SK-N-DZ (cell line): ENCODE measurements at regions not wholly inside any gene's neighbourhood (a gene's known extent, or its start where the extent isn't known, plus 50 kb on each side); places are given as distances from the start of the nearest gene placed in this dataset.
"Not testable (repeated sequence)": the region's sequence is repeated elsewhere in the genome, so short reads cannot be mapped to it uniquely, and the experiment has no call there.

Experiments used
- DNase-seq: peaks from one replicate; pipeline ENCODE4 v3.0.0-alpha.2; 2015; ENCODE audit warnings: low spot score

GRCh38 chr5:53268241-53268640 is 158.7 kb upstream of the MOCS2 start:
- DNase-seq: not testable (repeated sequence)

DNA sequence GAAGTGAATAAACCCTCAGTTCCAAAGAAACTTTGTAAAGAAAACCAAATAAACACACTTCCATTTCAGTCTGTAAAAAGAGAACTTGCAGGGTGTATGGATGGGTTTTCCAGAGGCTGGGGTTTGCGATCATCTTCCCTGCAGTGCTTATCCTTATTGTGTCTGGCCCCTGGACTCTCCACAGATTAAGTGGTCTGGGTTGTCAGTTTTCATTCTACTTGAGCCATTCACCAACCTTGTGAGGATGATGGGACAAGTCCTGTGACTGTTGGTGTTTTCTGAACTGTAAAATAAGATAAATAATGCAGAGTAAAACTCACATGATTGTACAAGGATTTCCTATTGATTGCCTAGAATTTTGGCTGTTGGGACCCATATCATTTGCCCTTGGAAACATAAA is 166.1 kb upstream of the MOCS2 start:
- no peak for DNase-seq

GRCh38 chr5:53276825-53277224 is 167.3 kb upstream of the MOCS2 start:
- no peak for DNase-seq

DNA sequence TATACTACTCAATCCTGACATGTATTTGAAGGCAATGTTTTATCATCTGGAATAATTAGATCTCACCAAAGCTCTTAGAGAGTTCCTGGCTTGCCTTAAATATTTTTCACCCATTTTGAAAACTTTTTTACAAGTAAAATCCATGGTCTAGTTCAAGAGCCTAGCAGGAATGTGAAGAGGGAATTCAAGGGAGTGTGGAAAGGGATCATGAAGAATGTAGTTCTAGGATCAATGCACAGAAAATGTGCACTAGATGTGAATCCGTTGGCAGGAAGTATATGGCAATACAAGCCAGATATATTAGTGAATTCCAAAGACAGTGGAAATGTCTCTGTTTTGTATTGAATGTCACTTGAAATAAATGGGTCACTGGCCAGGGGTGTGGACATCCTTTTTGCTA is 167.9 kb upstream of the MOCS2 start:
- no peak for DNase-seq

DNA sequence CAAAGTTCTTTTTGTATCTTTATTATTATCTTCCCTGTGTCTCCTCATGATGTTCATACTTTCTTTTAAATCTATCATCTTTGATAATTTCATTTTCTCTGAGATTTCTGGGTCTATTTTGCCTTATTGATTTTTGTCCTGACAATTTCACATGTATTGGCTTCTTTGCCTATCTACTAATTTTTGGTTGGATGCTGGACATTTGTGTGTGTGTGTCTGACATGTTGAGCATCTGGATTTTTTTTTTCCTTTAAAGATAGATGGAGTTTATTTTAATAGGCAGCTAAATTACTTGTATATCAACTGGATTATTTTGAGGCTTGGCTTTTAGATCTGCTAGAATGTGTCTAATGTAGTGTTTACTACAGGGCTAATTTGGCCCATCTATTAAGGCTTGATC is 178.0 kb upstream of the MOCS2 start:
- no peak for DNase-seq

DNA sequence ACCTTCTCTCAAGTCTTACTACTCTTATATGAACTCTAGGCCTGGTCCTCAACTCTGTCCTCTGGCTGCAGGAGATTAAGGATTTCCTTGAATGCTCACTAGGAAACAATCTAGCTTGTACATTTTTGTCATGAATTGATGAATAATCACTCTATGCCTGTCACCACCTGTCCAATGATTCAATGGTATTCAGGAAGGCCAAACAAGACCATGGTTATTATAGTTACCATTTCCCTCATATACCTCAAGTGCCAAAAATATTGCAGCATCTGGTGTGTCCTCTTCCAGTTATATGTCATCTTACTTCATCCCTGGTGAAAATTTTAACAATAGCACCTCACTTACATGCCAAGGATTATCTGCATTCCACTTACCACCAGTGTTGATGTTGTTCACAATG is 179.0 kb upstream of the MOCS2 start:
- DNase-seq: no peak

DNA sequence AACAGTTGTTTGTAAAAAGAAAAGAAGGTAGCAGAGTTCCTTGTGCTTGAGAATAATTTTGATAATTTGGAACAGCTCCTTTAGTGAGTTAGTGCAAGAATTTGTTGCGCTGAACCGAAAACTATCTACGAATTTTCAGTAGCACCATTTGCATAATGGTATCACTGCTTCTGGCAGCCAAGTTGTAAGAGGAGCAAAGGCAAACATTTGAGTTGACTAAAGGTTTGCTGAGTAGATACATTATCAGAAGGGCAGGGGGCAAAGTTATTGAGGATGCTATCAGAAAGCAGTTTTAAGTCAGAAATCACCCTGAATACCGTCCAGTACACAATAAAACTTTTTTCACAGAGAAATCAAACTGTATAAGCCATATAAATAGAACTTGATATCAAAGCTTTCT is 181.5 kb upstream of the MOCS2 start:
- DNase-seq: no peak

DNA sequence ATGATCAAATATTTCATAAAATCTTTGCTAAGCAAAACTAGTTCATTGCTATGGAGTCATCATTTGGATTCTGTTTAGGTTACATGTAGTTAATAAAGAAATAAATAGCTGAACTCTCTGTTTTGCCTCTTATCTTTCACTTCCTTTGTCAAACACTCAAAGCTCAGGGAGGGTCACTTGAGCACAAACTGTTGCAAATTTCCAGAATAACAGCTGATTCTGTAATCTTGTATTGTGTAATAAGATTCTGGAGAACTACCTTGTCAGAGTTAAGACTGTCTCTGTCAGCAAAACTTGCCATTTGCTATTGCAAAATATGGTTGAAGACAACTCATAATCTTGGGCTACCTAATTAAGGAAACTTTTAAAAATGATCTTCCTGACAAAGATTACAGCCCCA is 182.0 kb upstream of the MOCS2 start:
- DNase-seq: no peak

DNA sequence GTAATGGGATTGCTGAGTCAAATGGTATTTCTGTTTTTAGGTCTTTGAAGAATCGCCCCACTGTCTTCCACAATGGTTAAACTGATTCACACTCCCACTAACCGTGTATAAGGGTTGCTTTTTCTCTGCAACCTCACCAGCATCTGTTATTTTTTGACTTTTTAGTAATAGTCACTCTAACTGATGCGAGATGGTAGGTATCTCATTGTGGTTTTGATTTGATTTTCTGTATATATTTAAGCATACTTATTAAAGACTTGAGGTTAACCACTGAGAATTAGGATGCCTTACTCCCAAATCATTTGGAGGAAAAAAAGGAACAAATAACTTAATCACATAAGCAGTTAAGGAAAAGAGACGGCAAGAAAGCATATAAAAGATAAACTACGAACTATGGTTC is 181.6 kb upstream of the FST start:
- DNase-seq: no peak

- DNase-seq: no peak
Measured at GRCh38 chr5:53302529-53302928, 177.9 kb upstream of the FST start.

DNA sequence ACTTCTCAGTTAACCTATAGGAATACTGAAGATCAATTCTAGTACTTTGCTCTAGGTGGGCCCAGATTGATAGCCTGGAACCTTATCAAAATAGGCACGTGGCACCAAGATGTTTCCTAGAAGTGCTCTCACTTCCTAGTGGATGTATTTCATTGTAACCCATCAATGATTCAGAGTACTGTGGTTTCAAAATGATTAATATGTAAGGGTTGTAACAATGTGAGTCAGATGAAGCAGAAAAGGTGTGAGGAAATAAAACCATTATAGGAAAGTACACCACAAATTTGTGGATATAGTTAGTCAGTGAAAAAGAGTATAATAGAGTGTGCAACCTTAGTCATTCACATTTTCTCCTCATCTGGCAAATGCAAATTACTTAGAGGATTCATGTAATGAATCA is 177.3 kb upstream of the FST start:
- no peak for DNase-seq

DNA sequence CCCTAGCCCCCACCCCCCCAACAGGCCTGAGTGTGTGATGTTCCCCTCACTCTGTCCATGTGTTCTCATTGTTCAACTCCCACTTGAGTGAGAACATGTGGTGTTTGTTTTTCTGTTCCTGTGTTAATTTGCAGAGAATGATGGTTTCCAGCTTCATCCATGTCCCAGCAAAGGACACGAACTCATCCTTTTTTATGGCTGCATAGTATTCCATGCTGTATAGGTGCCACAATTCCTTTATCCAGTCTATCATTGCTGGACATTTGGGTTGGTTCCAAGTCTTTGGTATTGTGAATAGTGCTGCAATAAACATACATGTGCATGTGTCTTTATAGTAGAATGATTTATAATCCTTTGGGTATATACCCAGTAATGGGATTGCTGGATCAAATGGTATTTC is 175.1 kb upstream of the FST start:
- DNase-seq: not testable (repeated sequence)

GRCh38 chr5:53309653-53310052 is 170.8 kb upstream of the FST start:
- no peak for DNase-seq

DNA sequence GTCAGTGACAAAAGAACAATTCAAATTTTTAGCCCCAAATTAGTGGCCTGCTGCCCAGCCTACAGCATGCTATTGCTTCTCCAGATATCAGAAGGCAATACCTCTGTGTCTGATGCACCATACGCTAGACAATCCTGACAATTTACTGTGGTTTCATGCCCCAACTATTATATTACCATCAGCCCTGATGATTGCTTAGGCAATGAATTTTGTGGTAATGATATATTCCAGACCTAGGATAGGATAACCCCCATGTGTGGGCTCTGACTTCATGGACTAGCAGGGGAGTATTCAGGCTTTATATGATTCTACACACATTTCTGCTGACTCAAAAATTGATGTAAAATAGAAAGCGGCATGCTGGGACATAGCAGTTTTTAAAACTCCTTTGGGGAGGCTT is 168.7 kb upstream of the FST start:
- DNase-seq: no peak

DNA sequence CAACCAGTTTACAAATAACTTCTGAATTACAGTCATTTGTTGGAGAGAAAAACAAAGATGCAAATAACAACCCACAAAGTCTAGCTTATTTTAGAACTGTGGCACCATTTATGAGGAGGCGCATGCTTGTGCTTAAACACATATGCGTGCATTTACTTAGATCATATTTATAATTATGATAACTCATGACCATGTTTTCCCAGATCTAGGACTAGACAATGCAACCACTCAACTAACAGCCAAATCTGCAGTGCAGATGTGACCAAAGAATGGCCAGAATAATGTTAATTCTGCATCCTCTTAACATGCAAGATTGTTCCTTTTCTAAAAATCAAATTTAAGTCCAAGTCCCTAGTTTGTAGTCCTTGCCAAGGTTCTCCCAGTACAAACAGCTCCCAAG is 167.3 kb upstream of the FST start:
- DNase-seq: no peak

DNA sequence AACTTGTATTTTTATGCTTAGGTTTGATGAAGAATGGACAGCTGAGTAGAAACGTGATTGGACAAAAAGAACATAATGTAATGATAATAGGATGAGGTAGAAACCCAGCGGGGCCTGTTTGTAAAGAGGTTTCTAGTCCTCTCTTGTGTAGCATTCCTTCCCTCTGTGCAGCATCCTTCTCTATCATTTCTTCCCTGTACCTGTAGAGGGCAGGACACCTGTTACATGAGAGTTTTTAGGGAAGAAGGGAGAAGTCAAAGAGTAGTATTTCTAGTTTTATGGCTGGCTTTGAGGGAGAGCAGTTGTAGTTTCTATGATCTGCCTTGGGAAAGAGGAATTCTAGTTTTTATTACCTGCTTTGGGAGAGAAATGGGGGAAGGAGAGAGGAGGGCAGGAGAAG is 162.1 kb upstream of the FST start:
- DNase-seq: no peak

DNA sequence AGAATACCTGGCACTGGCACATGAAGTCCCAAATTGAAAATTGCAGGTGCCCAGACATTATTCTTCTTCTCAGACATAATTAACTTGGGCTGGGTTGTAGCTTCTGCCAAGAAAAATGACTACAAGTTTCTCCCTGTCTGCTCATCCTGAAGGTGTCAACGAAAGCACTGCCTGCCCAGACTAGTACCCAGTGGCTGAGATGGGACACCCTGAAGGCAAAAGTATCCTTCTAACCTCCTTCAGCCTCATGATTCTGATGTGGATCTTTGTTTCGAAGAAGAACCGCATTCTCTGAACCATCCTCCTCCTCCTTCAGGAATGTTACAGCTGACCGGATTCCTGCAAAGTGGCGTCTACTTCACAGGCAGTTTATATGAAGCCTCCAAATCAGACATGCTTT is 161.1 kb upstream of the FST start:
- no peak for DNase-seq

- DNase-seq: no peak
Measured at GRCh38 chr5:53321073-53321472, 159.4 kb upstream of the FST start.

DNA sequence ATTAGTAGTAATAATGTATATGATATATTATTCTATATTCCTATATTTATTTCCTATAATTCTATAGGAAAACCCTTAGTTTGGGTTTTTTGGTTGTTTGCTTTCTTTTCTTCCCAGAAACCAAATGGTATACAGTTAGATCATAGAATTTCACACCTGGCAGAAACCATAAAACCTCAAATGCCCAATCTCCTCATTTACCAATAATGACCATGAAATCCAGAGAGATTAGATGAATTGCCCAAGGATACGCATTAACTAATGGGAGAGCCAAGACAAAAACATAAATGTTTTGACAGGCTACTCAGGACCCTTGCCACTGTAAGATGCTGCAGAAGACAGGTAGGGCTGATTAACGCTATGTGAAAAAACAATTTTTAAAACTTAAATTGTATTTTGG is 158.7 kb upstream of the FST start:
- no peak for DNase-seq

DNA sequence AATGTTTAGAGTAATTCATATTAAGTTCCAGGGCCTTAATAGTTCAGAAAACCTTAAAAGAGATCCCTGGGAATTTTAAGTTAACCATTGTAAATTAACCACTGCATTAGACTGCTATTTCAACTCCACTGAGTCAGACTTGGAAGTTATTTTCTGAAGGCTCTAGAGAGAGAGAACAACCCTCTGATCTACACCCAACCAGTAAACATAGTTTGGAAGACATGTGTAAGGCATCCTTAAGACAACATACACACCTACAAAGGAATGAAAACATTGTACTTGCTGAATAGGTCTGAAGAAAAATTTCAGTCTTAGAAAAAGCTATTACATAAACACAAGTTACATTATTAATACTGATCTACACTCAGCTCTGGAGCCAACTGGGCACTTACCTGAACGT is 158.2 kb upstream of the FST start:
- DNase-seq: no peak

GRCh38 chr5:53323511-53323910 is 156.9 kb upstream of the FST start:
- DNase-seq: no peak

GRCh38 chr5:53323943-53324642 is 156.3 kb upstream of the FST start:
- no peak for DNase-seq

DNA sequence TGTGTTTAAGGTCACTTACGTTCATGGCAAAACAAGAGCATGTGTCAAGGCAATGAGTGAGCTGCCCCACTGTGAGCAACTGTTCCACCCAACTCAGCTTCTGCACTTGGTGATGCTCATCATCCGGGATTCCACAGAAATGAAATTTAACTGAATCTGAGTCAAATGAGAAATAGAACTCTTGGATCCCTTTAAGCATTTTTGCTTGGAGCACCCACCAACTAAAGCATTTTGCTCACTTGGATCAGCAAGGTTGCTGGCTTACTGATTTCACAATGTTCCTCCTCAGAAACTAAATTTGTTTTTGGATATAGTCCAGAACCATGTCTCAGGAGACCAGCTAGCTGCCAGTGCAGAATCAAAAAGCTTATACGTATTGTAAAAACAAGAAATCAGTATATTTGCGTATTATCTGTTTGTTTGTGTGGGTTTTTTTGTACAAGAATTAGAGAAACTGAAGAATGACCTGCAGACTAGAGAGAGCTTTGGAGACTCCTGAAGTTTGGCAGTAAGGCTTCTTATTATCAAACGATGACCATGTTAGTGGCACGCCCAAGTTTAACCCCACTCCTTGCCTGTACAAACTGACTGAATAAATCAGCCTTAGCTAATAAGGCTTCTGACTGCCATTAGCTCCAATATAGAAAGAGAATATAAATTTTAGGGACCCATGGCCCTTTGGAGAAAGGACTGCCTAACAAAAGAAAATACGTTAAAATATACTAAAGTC is 153.8 kb upstream of the FST start:
- DNase-seq: no peak
